Stomach smooth muscle (tissue), 2 donors: ENCODE measurements at regions not wholly inside any gene's neighbourhood (a gene's known extent, or its start where the extent isn't known, plus 50 kb on each side); places are given as distances from the start of the nearest gene placed in this dataset.
"Not testable (repeated sequence)": the region's sequence is repeated elsewhere in the genome, so short reads cannot be mapped to it uniquely, and the experiment has no call there.

Source experiments
- H3K27ac ChIP-seq: one replicate; pipeline ENCODE4 v1.7.0; 2013; ENCODE audit warnings: mild to moderate bottlenecking, low read length, inconsistent platforms
- H3K27me3 ChIP-seq, 2 donors: one replicate each; pipeline ENCODE4 v1.7.0; 2013; ENCODE audit warnings: low read length in 2 of 2; ENCODE audit not compliant: insufficient read depth in 2 of 2, control insufficient read depth in 1 of 2
- H3K36me3 ChIP-seq, 2 donors: one replicate each; pipeline ENCODE4 v1.7.0; 2013; ENCODE audit warnings: low read length in 2 of 2; ENCODE audit not compliant: control insufficient read depth in 2 of 2, insufficient read depth in 2 of 2
- H3K4me1 ChIP-seq: one replicate; pipeline ENCODE4 v1.7.0; 2013; ENCODE audit warnings: low read length; ENCODE audit not compliant: control insufficient read depth, insufficient read depth
- H3K4me3 ChIP-seq, 2 donors: one replicate each; pipeline ENCODE4 v1.7.0; 2013; ENCODE audit warnings: low read length in 2 of 2
- H3K9ac ChIP-seq, 2 donors: one replicate each; pipeline ENCODE4 v1.7.0; 2013; ENCODE audit warnings: low read length in 2 of 2, mild to moderate bottlenecking in 1 of 2
- H3K9me3 ChIP-seq, 2 donors: one replicate each; pipeline ENCODE4 v1.7.0; 2013; ENCODE audit warnings: low read length in 2 of 2; ENCODE audit not compliant: control insufficient read depth in 2 of 2
- donor health status: healthy.
- donor health status: Pancreatic carcinoma.

DNA sequence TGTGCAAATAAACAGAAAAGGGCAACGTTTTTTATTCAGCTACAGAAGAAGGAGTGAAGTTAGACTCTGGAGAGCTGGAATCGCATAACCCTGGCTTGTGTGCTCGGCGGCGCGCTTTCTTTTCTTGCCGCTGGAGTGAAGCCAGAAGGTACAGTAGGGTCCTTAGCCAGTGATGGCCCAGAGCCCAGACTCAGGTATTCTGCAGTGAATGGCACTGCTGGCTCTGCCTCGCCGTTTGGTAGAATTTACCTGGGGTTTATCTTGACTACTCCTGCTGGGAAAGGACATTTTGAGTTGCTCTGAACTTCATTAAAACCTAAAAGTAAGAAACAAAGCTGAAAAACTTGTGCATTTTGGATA lies 56.9 kb upstream of the TIAM2 start:
- Histone ChIP-seq H3K9me3 (no peaks in the 10 kb centered on the region), H3K27me3 (no peaks in the 10 kb centered on the region), H3K27ac (no peak overlapping the region), H3K36me3 (no peaks in the 10 kb centered on the region), H3K4me3 (no peak overlapping the region), H3K9ac (no peak overlapping the region), H3K4me1 (no peaks in the 10 kb centered on the region)

DNA sequence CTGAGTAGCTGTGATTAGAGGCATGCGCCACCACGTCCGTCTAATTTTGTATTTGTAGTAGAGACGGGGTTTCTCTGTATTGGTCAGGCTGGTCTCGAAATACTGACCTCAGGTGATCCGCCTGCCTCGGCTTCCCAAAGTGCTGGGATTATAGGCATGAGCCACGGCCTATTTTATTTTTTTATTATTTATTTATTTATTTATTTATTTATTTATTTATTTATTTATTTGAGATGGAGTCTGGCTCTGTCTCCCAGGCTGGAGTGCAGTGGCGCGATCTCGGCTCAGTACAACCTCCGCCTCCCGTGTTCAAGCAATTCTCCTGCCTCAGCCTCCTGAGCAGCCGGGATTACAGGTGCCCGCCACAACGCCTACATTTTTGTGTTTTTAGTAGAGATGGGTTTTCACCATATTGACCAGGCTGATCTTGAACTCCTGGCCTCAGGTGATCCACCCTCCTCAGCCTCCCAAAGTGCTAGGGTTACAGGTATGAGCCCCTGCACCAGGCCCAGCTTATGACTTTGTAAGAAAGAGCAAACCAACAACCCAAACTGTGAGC lies 56.3 kb upstream of the TIAM2 start:
- not testable (repeated sequence) for H3K9me3 ChIP-seq, H3K27me3 ChIP-seq, H3K4me3 ChIP-seq, H3K27ac ChIP-seq, H3K9ac ChIP-seq, H3K36me3 ChIP-seq, H3K4me1 ChIP-seq

- Histone ChIP-seq H3K27ac (no peak overlapping the region), H3K27me3 (no peaks in the 10 kb centered on the region), H3K36me3 (peaks cover 8 to 13% of the 10 kb centered on the region in 2 donors), H3K9ac (no peak overlapping the region), H3K9me3 (no peaks in the 10 kb centered on the region), H3K4me1 (no peaks in the 10 kb centered on the region), H3K4me3 (no peak overlapping the region)
These were observed 52.3 kb upstream of the TIAM2 start for GRCh38 chr6:154942770-154943169.

- Histone ChIP-seq H3K27me3 (no peaks in the 10 kb centered on the region), H3K9me3 (no peaks in the 10 kb centered on the region), H3K4me1 (no peaks in the 10 kb centered on the region), H3K4me3 (no peak overlapping the region), H3K9ac (no peak overlapping the region), H3K27ac (no peak overlapping the region), H3K36me3 (peaks cover 8 to 13% of the 10 kb centered on the region in 2 donors)
These were observed 49.7 kb upstream of the TIAM2 start for GRCh38 chr6:154945271-154945890.
